DND-41 (cell line): ENCODE measurements at regions not wholly inside any gene's neighbourhood (a gene's known extent, or its start where the extent isn't known, plus 50 kb on each side); places are given as distances from the start of the nearest gene placed in this dataset.
"Not testable (repeated sequence)": the region's sequence is repeated elsewhere in the genome, so short reads cannot be mapped to it uniquely, and the experiment has no call there.

Experiments used
- ATAC-seq: fragments of 200-7000 bp; cut with Tn5 transposase; 3 replicates; pipeline ENCODE4 v1.9.1; 2021; ENCODE audit warnings: low read depth; ENCODE audit not compliant: insufficient read depth
- DNase-seq: peaks from one replicate; pipeline ENCODE4 v3.0.0-alpha.2; 2020
- H2AFZ ChIP-seq: 2 replicates; pipeline ENCODE4 v1.6.0; 2012; ENCODE audit warnings: low read depth, low read length
- H3K27ac ChIP-seq: 2 replicates; pipeline ENCODE4 v1.5.1; 2012; ENCODE audit warnings: low read length, inconsistent platforms
- H3K27me3 ChIP-seq: fragments of 200-600 bp; sonication (generic); 2 replicates; pipeline ENCODE4 v1.6.0; 2012; ENCODE audit warnings: low read length, mild to moderate bottlenecking, inconsistent platforms; ENCODE audit not compliant: insufficient read depth, poor library complexity
- H3K36me3 ChIP-seq: 2 replicates; pipeline ENCODE4 v1.5.1; 2012; ENCODE audit warnings: low read length, inconsistent platforms; ENCODE audit not compliant: insufficient read depth
- H3K4me1 ChIP-seq: 2 replicates; pipeline ENCODE4 v1.5.1; 2012; ENCODE audit warnings: mild to moderate bottlenecking, low read length; ENCODE audit not compliant: insufficient read depth
- H3K4me2 ChIP-seq: 2 replicates; pipeline ENCODE4 v1.6.0; 2012; ENCODE audit warnings: mild to moderate bottlenecking, moderate library complexity, low read length, inconsistent platforms; ENCODE audit not compliant: insufficient read depth
- H3K4me3 ChIP-seq, 2 experiments: fragments of 200-600 bp in 1 of 2; shearing (Covaris generic) in 1 of 2; 2 replicates each; pipeline ENCODE4 v1.5.1; 2012 to 2016; ENCODE audit warnings: inconsistent platforms in 2 of 2, low read length in 2 of 2, mild to moderate bottlenecking in 2 of 2, low read depth in 1 of 2, moderate library complexity in 1 of 2
- H3K79me2 ChIP-seq: 2 replicates; pipeline ENCODE4 v1.6.0; 2012; ENCODE audit warnings: low read length, inconsistent platforms; ENCODE audit not compliant: insufficient read depth
- H3K9ac ChIP-seq: 2 replicates; pipeline ENCODE4 v1.6.0; 2012; ENCODE audit warnings: low read depth, mild to moderate bottlenecking, inconsistent platforms, low read length, moderate library complexity
- H3K9me3 ChIP-seq: 2 replicates; pipeline ENCODE4 v1.5.1; 2012; ENCODE audit warnings: low read length, moderate library complexity, mild to moderate bottlenecking, inconsistent platforms; ENCODE audit not compliant: insufficient read depth, severe bottlenecking
- H4K20me1 ChIP-seq: 2 replicates; pipeline ENCODE4 v1.6.0; 2012; ENCODE audit warnings: low read length; ENCODE audit not compliant: insufficient read depth

DNA sequence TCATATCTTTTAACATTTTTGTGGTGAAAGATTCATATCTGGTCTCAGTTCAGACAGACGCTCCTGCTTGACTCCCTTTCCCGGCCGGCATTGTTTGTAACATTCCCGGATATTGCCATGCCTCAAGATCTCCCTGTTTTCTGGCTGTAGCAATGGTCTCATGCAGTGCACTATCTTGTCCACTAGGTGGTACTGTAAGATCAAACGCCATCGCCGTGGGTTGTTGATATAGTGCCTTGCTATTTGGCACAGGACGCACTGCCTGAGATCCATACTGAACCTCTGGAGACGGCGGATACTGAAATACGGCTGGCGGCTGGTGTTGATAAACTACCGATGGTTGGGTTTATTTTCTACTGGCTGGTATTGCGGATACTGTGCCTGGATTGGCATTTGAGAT is 218.6 kb downstream of the ADRA2C start:
- not testable (repeated sequence) for DNase-seq, H3K4me1 ChIP-seq, H3K9me3 ChIP-seq, H4K20me1 ChIP-seq, H3K79me2 ChIP-seq, H3K27me3 ChIP-seq, H3K4me2 ChIP-seq, H3K36me3 ChIP-seq, H3K27ac ChIP-seq, H3K9ac ChIP-seq, H3K4me3 ChIP-seq, H2AFZ ChIP-seq, ATAC-seq

- ATAC-seq, H3K27ac ChIP-seq, H3K79me2 ChIP-seq, H3K9me3 ChIP-seq, H3K9ac ChIP-seq, H3K27me3 ChIP-seq, H4K20me1 ChIP-seq, H3K4me3 ChIP-seq, H3K4me1 ChIP-seq, H2AFZ ChIP-seq, H3K4me2 ChIP-seq, DNase-seq, H3K36me3 ChIP-seq: not testable (repeated sequence)
These were observed 220.2 kb downstream of the ADRA2C start for GRCh38 chr4:3986412-3986811.

- H3K27ac ChIP-seq, H4K20me1 ChIP-seq, H3K9me3 ChIP-seq, H3K36me3 ChIP-seq, DNase-seq, H3K4me2 ChIP-seq, H3K9ac ChIP-seq, H3K79me2 ChIP-seq, ATAC-seq, H3K4me3 ChIP-seq, H3K4me1 ChIP-seq, H2AFZ ChIP-seq, H3K27me3 ChIP-seq: not testable (repeated sequence)
These were observed 229.3 kb downstream of the OTOP1 start for GRCh38 chr4:3997386-3997785.

DNA sequence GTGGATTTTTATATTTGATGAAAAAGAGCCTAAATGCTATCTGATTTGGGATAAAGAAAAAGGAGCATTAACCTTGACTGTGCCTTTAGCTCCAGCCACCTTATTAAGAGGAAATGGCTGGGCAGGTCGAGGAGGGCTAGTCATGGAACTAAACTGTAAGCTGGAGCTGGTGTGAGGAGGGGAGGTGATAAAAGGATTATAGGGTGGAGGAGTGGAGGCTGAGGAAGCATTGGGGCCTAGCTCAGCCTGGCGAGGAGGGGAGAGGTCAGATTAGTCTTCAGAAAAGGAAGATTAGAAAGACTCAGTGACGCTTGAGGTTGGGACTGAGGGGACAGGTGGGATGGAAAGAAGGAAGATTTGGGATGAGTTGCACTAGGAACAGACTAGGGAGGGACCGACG is 222.7 kb downstream of the OTOP1 start:
- not testable (repeated sequence) for H4K20me1 ChIP-seq, H3K4me2 ChIP-seq, H3K27ac ChIP-seq, H3K79me2 ChIP-seq, H3K9ac ChIP-seq, H3K9me3 ChIP-seq, DNase-seq, ATAC-seq, H3K27me3 ChIP-seq, H2AFZ ChIP-seq, H3K4me3 ChIP-seq, H3K36me3 ChIP-seq, H3K4me1 ChIP-seq

DNA sequence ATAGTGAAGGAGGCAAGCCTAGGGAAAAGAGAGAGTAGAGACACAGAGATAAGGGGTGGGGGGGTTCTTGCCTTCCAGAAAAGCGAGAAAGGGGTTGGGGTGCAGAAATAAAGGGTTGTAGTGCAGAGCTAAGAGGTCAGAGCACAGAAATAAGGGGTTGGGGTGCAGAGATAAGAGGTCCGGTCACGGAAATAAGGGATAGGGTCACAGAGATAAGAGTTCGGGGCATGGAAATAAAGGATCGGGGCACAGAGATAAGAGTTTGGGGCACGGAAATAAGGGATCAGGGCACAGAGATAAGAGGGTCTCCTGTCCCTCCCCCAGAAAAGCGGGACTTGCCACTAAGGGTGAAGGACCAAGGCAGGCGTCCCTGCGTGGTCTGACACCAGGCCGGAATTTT is 222.0 kb downstream of the OTOP1 start:
- not testable (repeated sequence) for H3K27ac ChIP-seq, ATAC-seq, H2AFZ ChIP-seq, H3K36me3 ChIP-seq, H3K4me2 ChIP-seq, H3K79me2 ChIP-seq, DNase-seq, H3K9ac ChIP-seq, H3K4me3 ChIP-seq, H3K4me1 ChIP-seq, H3K27me3 ChIP-seq, H4K20me1 ChIP-seq, H3K9me3 ChIP-seq

GRCh38 chr4:4006356-4006755 is 220.4 kb downstream of the OTOP1 start:
- H2AFZ ChIP-seq, H3K27ac ChIP-seq, H3K4me1 ChIP-seq, H3K36me3 ChIP-seq, H3K9ac ChIP-seq, H3K4me3 ChIP-seq, H3K4me2 ChIP-seq, H3K27me3 ChIP-seq, H3K79me2 ChIP-seq, H4K20me1 ChIP-seq, DNase-seq, ATAC-seq, H3K9me3 ChIP-seq: not testable (repeated sequence)

- not testable (repeated sequence) for H4K20me1 ChIP-seq, H3K4me2 ChIP-seq, H3K4me1 ChIP-seq, ATAC-seq, H3K79me2 ChIP-seq, DNase-seq, H2AFZ ChIP-seq, H3K36me3 ChIP-seq, H3K27me3 ChIP-seq, H3K4me3 ChIP-seq, H3K9ac ChIP-seq, H3K27ac ChIP-seq, H3K9me3 ChIP-seq
These were observed 207.7 kb downstream of the OTOP1 start for GRCh38 chr4:4019071-4019470.

GRCh38 chr4:4021161-4021560 is 205.6 kb downstream of the OTOP1 start:
- not testable (repeated sequence) for H3K4me1 ChIP-seq, H2AFZ ChIP-seq, H3K36me3 ChIP-seq, H3K9ac ChIP-seq, H3K27ac ChIP-seq, H4K20me1 ChIP-seq, H3K79me2 ChIP-seq, ATAC-seq, H3K9me3 ChIP-seq, H3K4me2 ChIP-seq, H3K27me3 ChIP-seq, DNase-seq, H3K4me3 ChIP-seq

- H3K4me3 ChIP-seq, H2AFZ ChIP-seq, ATAC-seq, H3K27ac ChIP-seq, H3K4me2 ChIP-seq, H4K20me1 ChIP-seq, H3K27me3 ChIP-seq, H3K9ac ChIP-seq, H3K79me2 ChIP-seq, H3K36me3 ChIP-seq, H3K9me3 ChIP-seq, H3K4me1 ChIP-seq: not testable (repeated sequence)
- peak; percentile 12 for DNase-seq
These were observed 200.0 kb downstream of the OTOP1 start for GRCh38 chr4:4026708-4027107.
